CD4-positive, alpha-beta T cell treated with Interleukin-4 for 4 hours (primary cell): ENCODE measurements at regions not wholly inside any gene's neighbourhood (a gene's known extent, or its start where the extent isn't known, plus 50 kb on each side); places are given as distances from the start of the nearest gene placed in this dataset.
"Not testable (repeated sequence)": the region's sequence is repeated elsewhere in the genome, so short reads cannot be mapped to it uniquely, and the experiment has no call there.

Experiments
- DNase-seq: peaks from one replicate; pipeline ENCODE4 v3.0.0-alpha.2; 2020

- no peak for DNase-seq
Observed at GRCh38 chr1:96865731-96866685, 144.4 kb downstream of the PTBP2 start.

GRCh38 chr1:96872757-96873156, 151.2 kb downstream of the PTBP2 start:
- no peak for DNase-seq

GRCh38 chr1:96878640-96879039, 157.1 kb downstream of the PTBP2 start:
- no peak for DNase-seq

- no peak for DNase-seq
Observed at GRCh38 chr1:96880626-96881025, 159.0 kb downstream of the PTBP2 start.

GRCh38 chr1:96882096-96882495, 160.5 kb downstream of the PTBP2 start:
- DNase-seq = no peak

- DNase-seq = no peak
Observed at GRCh38 chr1:96886474-96886873, 164.9 kb downstream of the PTBP2 start.

- DNase-seq = no peak
Observed at GRCh38 chr1:96887501-96887900, 165.9 kb downstream of the PTBP2 start.

- DNase-seq = no peak
Observed at GRCh38 chr1:96901783-96902363, 180.3 kb downstream of the PTBP2 start.

GRCh38 chr1:96912248-96912647, 190.7 kb downstream of the PTBP2 start:
- DNase-seq = no peak

- DNase-seq = not testable (repeated sequence)
Observed at GRCh38 chr1:96915701-96916100, 194.1 kb downstream of the PTBP2 start.

GRCh38 chr1:96918406-96918805, 196.8 kb downstream of the PTBP2 start:
- no peak for DNase-seq

- DNase-seq = no peak
Observed at GRCh38 chr1:96922181-96922580, 200.6 kb downstream of the PTBP2 start.

GRCh38 chr1:96923753-96924152, 202.2 kb downstream of the PTBP2 start:
- DNase-seq = no peak

GRCh38 chr1:96926176-96926575, 204.6 kb downstream of the PTBP2 start:
- DNase-seq = no peak

- DNase-seq = no peak
Observed at GRCh38 chr1:96927125-96927524, 205.5 kb downstream of the PTBP2 start.

GRCh38 chr1:96931136-96931535, 209.6 kb downstream of the PTBP2 start:
- no peak for DNase-seq

GRCh38 chr1:96934282-96934681, 212.7 kb downstream of the PTBP2 start:
- no peak for DNase-seq

GRCh38 chr1:96944432-96945092, 223.0 kb downstream of the PTBP2 start:
- DNase-seq = no peak

- no peak for DNase-seq
Observed at GRCh38 chr1:96945509-96946084, 224.0 kb downstream of the PTBP2 start.

GRCh38 chr1:96955307-96956012, 233.9 kb downstream of the PTBP2 start:
- DNase-seq = no peak

GRCh38 chr1:96962216-96962615, 240.6 kb downstream of the PTBP2 start:
- no peak for DNase-seq

- DNase-seq = no peak
Observed at GRCh38 chr1:96962751-96963211, 241.2 kb downstream of the PTBP2 start.

GRCh38 chr1:96964761-96965160, 243.2 kb downstream of the PTBP2 start:
- no peak for DNase-seq
